CD4-positive, alpha-beta memory T cell (primary cell): ENCODE measurements at regions not wholly inside any gene's neighbourhood (a gene's known extent, or its start where the extent isn't known, plus 50 kb on each side); places are given as distances from the start of the nearest gene placed in this dataset.

Experiments used
- CTCF ChIA-PET: fragments of 350-600 bp; sonication (Branson Sonifier 250); formaldehyde crosslinking; loops from one replicate; lab custom pipeline; 2021; ENCODE audit warnings: inconsistent platforms; ENCODE audit not compliant: partially characterized antibody; lab: Charles Lee
- POLR2A ChIA-PET: fragments of 350-600 bp; sonication (Branson Sonifier 250); formaldehyde crosslinking; loops from one replicate; lab custom pipeline; 2021; ENCODE audit not compliant: partially characterized antibody; lab: Charles Lee
- DNase-seq, 5 donors: peaks; one replicate each; pipeline versions ENCODE4 v3.0.0 to v3.0.0-alpha.2; 2020 to 2022; ENCODE audit warnings: mixed read lengths in 1 of 5
- H3K27ac ChIP-seq: one replicate; pipeline ENCODE4 v1.7.0; 2013; ENCODE audit warnings: low read depth, low read length
- H3K27me3 ChIP-seq: 2 replicates; pipeline ENCODE4 v1.7.0; 2013; ENCODE audit warnings: mild to moderate bottlenecking, low read length, moderate library complexity; ENCODE audit not compliant: insufficient read depth
- H3K36me3 ChIP-seq: 2 replicates; pipeline ENCODE4 v1.7.0; 2013; ENCODE audit warnings: mild to moderate bottlenecking, low read length, moderate library complexity; ENCODE audit not compliant: insufficient read depth
- H3K4me1 ChIP-seq: 2 replicates; pipeline ENCODE4 v1.7.0; 2013; ENCODE audit warnings: mild to moderate bottlenecking, low read length, moderate library complexity; ENCODE audit not compliant: insufficient read depth
- H3K4me3 ChIP-seq, 2 donors: one replicate each; pipeline ENCODE4 v1.7.0; 2013; ENCODE audit warnings: low read length in 2 of 2, mild to moderate bottlenecking in 1 of 2
- H3K9me3 ChIP-seq, 2 donors: one replicate each; pipeline ENCODE4 v1.7.0; 2013; ENCODE audit warnings: low read length in 2 of 2, control low read depth in 1 of 2; ENCODE audit not compliant: control insufficient read depth in 1 of 2
- H3K27ac Mint-ChIP-seq, 7 donors: one replicate each; pipeline ENCODE4 v1.8.0; 2020 to 2021; ENCODE audit warnings: mixed read lengths in 7 of 7, mild to moderate bottlenecking in 6 of 7, inconsistent platforms in 3 of 7, moderate library complexity in 3 of 7
- H3K27me3 Mint-ChIP-seq, 2 donors: one replicate each; pipeline ENCODE4 v1.8.0; 2020 to 2021; ENCODE audit warnings: mixed read lengths in 2 of 2
- H3K36me3 Mint-ChIP-seq, 2 donors: one replicate each; pipeline ENCODE4 v1.8.0; 2020 to 2021; ENCODE audit warnings: mixed read lengths in 2 of 2, inconsistent platforms in 1 of 2, mild to moderate bottlenecking in 1 of 2
- H3K4me1 Mint-ChIP-seq, 4 donors: one replicate each; pipeline ENCODE4 v1.8.0; 2020 to 2021; ENCODE audit warnings: mixed read lengths in 4 of 4, mild to moderate bottlenecking in 1 of 4
- H3K4me3 Mint-ChIP-seq, 8 donors: one replicate each; pipeline ENCODE4 v1.8.0; 2020 to 2021; ENCODE audit warnings: mixed read lengths in 8 of 8, mild to moderate bottlenecking in 7 of 8, moderate library complexity in 6 of 8, inconsistent platforms in 3 of 8
- H3K9me3 Mint-ChIP-seq, 8 donors: one replicate each; pipeline ENCODE4 v1.8.0; 2020 to 2021; ENCODE audit warnings: mixed read lengths in 8 of 8, mild to moderate bottlenecking in 5 of 8, inconsistent platforms in 3 of 8, moderate library complexity in 1 of 8
- intact Hi-C: fragments of 100-400 bp; cut with micrococcal nuclease; formaldehyde crosslinking; loops from one replicate; pipeline ENCODE4 v1.15.1; 2023

GRCh38 chr13:44124352-44124751 lies 244.6 kb downstream of the LACC1 start:
- Histone ChIP-seq H3K27me3 (peaks cover 4% of the 10 kb centered on the region), H3K4me1 (no peaks in the 10 kb centered on the region), H3K4me3 (no peak overlapping the region), H3K36me3 (no peaks in the 10 kb centered on the region), H3K9me3 (peaks cover 0 to 4% of the 10 kb centered on the region in 2 donors), H3K27ac (no peak overlapping the region)
- Mint-ChIP-seq H3K9me3 (peaks cover 3 to 18% (median 11%) of the 10 kb centered on the region in 8 donors), H3K36me3 (no peaks in the 10 kb centered on the region), H3K27ac (no peak overlapping the region), H3K4me1 (no peaks in the 10 kb centered on the region), H3K4me3 (no peak overlapping the region), H3K27me3 (peaks cover 4 to 8% of the 10 kb centered on the region in 2 donors)
- intact Hi-C loops, result no loop called here
- no peak for DNase-seq
- POLR2A ChIA-PET, result no interaction called here
- CTCF ChIA-PET, result no interaction called here

GRCh38 chr13:44125943-44126469 lies 246.3 kb downstream of the LACC1 start:
- Mint-ChIP-seq H3K36me3 (no peaks in the 10 kb centered on the region), H3K27me3 (peaks cover 7 to 13% of the 10 kb centered on the region in 2 donors), H3K4me1 (no peaks in the 10 kb centered on the region), H3K4me3 (no peak overlapping the region), H3K27ac (no peak overlapping the region), H3K9me3 (peaks cover 3 to 18% (median 11%) of the 10 kb centered on the region in 8 donors)
- intact Hi-C loops, result no loop called here
- no peak for DNase-seq
- CTCF ChIA-PET, result no interaction called here
- no peak overlapping the region for H3K27ac ChIP-seq
- H3K9me3 ChIP-seq, result peaks cover 0 to 4% of the 10 kb centered on the region in 2 donors
- no peak overlapping the region for H3K4me3 ChIP-seq
- POLR2A ChIA-PET, result no interaction called here
- no peaks in the 10 kb centered on the region for H3K4me1 ChIP-seq
- no peaks in the 10 kb centered on the region for H3K36me3 ChIP-seq
- H3K27me3 ChIP-seq, result peaks cover 4% of the 10 kb centered on the region

GRCh38 chr13:44128552-44129001 lies 245.0 kb upstream of the SERP2 start:
- H3K27me3 Mint-ChIP-seq, result peaks cover 15 to 24% of the 10 kb centered on the region in 2 donors
- H3K4me3 Mint-ChIP-seq, result no peak overlapping the region
- intact Hi-C loops, result no loop called here
- CTCF ChIA-PET, result no interaction called here
- Histone ChIP-seq H3K36me3 (no peaks in the 10 kb centered on the region), H3K9me3 (no peaks in the 10 kb centered on the region), H3K4me1 (no peaks in the 10 kb centered on the region), H3K27me3 (peaks cover 4% of the 10 kb centered on the region), H3K4me3 (no peak overlapping the region), H3K27ac (no peak overlapping the region)
- no peaks in the 10 kb centered on the region for H3K4me1 Mint-ChIP-seq
- DNase-seq, result no peak
- H3K9me3 Mint-ChIP-seq, result peaks cover 0 to 14% (median 6%) of the 10 kb centered on the region in 8 donors
- no peak overlapping the region for H3K27ac Mint-ChIP-seq
- H3K36me3 Mint-ChIP-seq, result no peaks in the 10 kb centered on the region
- POLR2A ChIA-PET, result no interaction called here

GRCh38 chr13:44129418-44129817 lies 244.2 kb upstream of the SERP2 start:
- H3K4me1 ChIP-seq, result no peaks in the 10 kb centered on the region
- Mint-ChIP-seq H3K4me1 (no peaks in the 10 kb centered on the region), H3K4me3 (no peak overlapping the region), H3K27ac (no peak overlapping the region), H3K9me3 (peaks cover 0 to 5% (median under 1%) of the 10 kb centered on the region in 8 donors), H3K27me3 (peaks cover 15 to 24% of the 10 kb centered on the region in 2 donors), H3K36me3 (no peaks in the 10 kb centered on the region)
- H3K9me3 ChIP-seq, result no peaks in the 10 kb centered on the region
- H3K27me3 ChIP-seq, result peaks cover 4% of the 10 kb centered on the region
- ChIA-PET CTCF (no interaction called here), POLR2A (no interaction called here)
- no peak overlapping the region for H3K4me3 ChIP-seq
- intact Hi-C loops, result no loop called here
- no peak overlapping the region for H3K27ac ChIP-seq
- no peaks in the 10 kb centered on the region for H3K36me3 ChIP-seq
- DNase-seq, result no peak

- H3K4me3 ChIP-seq, result no peak overlapping the region
- no peaks in the 10 kb centered on the region for H3K4me1 ChIP-seq
- H3K4me3 Mint-ChIP-seq, result no peak overlapping the region
- no peaks in the 10 kb centered on the region for H3K9me3 Mint-ChIP-seq
- POLR2A ChIA-PET, result no interaction called here
- H3K4me1 Mint-ChIP-seq, result no peaks in the 10 kb centered on the region
- intact Hi-C loops, result no loop called here
- H3K27ac ChIP-seq, result no peak overlapping the region
- H3K36me3 ChIP-seq, result no peaks in the 10 kb centered on the region
- H3K36me3 Mint-ChIP-seq, result no peaks in the 10 kb centered on the region
- CTCF ChIA-PET, result no interaction called here
- H3K27me3 ChIP-seq, result peaks cover 4% of the 10 kb centered on the region
- DNase-seq, result no peak
- H3K9me3 ChIP-seq, result no peaks in the 10 kb centered on the region
- H3K27me3 Mint-ChIP-seq, result peaks cover 18 to 30% of the 10 kb centered on the region in 2 donors
- H3K27ac Mint-ChIP-seq, result no peak overlapping the region
Observed at GRCh38 chr13:44131069-44131614, 242.5 kb upstream of the SERP2 start.

- POLR2A ChIA-PET, result no interaction called here
- Histone ChIP-seq H3K27ac (no peak overlapping the region), H3K4me1 (no peaks in the 10 kb centered on the region), H3K36me3 (no peaks in the 10 kb centered on the region), H3K27me3 (peaks cover 4% of the 10 kb centered on the region), H3K9me3 (no peaks in the 10 kb centered on the region), H3K4me3 (no peak overlapping the region)
- H3K4me3 Mint-ChIP-seq, result no peak overlapping the region
- CTCF ChIA-PET, result no interaction called here
- no peaks in the 10 kb centered on the region for H3K9me3 Mint-ChIP-seq
- H3K27me3 Mint-ChIP-seq, result peaks cover 18 to 36% of the 10 kb centered on the region in 2 donors
- no peak for DNase-seq
- no peak overlapping the region for H3K27ac Mint-ChIP-seq
- no peaks in the 10 kb centered on the region for H3K4me1 Mint-ChIP-seq
- intact Hi-C loops, result no loop called here
- no peaks in the 10 kb centered on the region for H3K36me3 Mint-ChIP-seq
Observed at GRCh38 chr13:44132710-44133109, 240.9 kb upstream of the SERP2 start.

GRCh38 chr13:44133626-44134025 lies 240.0 kb upstream of the SERP2 start:
- CTCF ChIA-PET, result no interaction called here
- intact Hi-C loops, result no loop called here
- Histone ChIP-seq H3K36me3 (no peaks in the 10 kb centered on the region), H3K9me3 (no peaks in the 10 kb centered on the region), H3K27me3 (no peaks in the 10 kb centered on the region), H3K27ac (no peak overlapping the region), H3K4me1 (no peaks in the 10 kb centered on the region), H3K4me3 (no peak overlapping the region)
- H3K9me3 Mint-ChIP-seq, result no peaks in the 10 kb centered on the region
- no peak for DNase-seq
- peak overlapping the region in 1 of 8 donors; percentile 42 for H3K4me3 Mint-ChIP-seq
- H3K36me3 Mint-ChIP-seq, result no peaks in the 10 kb centered on the region
- no peaks in the 10 kb centered on the region for H3K4me1 Mint-ChIP-seq
- H3K27me3 Mint-ChIP-seq, result peaks cover 15 to 31% of the 10 kb centered on the region in 2 donors
- H3K27ac Mint-ChIP-seq, result no peak overlapping the region
- POLR2A ChIA-PET, result no interaction called here
